Activated T-cell treated with anti-CD3 and anti-CD28 coated beads for 1 hour (primary cell): ENCODE measurements at regions not wholly inside any gene's neighbourhood (a gene's known extent, or its start where the extent isn't known, plus 50 kb on each side); places are given as distances from the start of the nearest gene placed in this dataset.

ENCODE experiments used
- DNase-seq: peaks from one replicate; pipeline ENCODE4 v3.0.0-alpha.2; 2020; ENCODE audit warnings: low read depth

DNA sequence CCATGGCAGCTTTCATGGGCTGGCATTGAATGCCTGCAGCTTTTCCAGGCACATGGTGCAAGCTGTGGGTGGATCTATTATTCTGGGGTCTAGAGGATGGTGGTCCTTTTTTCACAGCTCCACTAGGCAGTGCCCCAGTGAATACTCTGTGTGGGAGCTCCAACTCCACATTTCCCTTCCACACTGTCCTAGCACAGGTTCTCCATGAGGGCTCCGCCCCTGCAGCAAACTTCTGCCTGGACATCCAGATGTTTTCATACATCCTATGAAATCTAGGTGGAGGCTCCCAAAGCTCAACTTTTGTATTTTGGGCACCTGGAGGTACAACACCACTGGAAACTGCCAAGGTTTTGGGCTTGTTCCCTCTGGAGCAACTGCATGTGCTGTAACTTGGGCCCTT, 450.6 kb downstream of the LMO7 start:
- DNase-seq = no peak

DNA sequence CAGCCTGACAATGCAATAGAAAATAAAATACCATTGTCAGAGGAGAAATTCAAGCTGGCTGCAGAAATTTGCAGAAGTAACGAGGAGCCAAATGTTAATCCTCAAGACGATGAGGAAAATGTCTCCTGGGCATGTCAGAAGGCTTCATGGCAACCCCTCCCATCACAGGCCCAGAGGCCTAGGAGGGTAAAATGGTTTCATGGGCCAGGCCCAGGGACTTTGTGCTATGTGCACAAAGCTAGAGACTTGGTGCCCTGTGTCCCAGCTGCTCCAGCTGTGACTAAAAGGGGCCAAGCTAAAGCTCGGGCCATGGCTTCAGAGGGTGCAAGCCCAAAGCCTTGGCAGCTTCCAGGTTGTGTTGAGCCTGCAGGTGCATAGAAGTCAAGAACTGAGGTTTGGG, 431.7 kb downstream of the LMO7 start:
- DNase-seq = no peak

DNA sequence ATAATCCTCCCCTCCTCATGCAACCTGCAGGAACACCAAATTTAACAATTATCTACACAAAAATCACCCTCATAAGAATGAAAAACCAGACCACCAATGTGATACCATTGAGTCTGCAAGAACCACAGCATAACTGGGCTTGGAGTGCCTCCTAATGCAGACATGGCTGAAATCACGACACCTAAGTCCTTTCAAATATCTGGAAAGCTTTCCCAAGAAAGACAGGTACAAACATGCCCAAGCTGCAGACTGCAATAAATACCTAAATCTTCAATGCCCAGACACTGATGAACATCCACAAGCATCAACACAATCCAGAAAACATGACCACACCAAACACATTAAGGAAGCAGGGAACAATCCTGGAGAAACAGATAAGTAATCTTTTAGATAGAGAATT, 417.1 kb downstream of the LMO7 start:
- no peak for DNase-seq

DNA sequence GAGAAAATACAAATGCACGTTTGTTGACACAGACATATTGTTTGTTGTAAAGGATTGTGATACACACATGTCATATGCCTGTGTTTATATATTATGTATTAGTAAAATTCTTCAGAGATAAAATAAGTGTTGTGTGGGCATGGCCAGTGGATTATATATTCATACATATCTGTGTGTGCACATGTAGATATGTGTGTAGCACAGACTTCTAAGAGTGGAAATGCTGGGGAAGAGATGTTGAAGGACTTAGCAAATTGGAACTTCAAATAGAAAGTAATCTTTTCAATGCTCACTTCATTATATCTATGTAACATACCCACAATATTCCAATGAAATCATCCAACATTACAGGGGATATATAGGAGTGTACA, 413.2 kb downstream of the LMO7 start:
- DNase-seq = no peak

DNA sequence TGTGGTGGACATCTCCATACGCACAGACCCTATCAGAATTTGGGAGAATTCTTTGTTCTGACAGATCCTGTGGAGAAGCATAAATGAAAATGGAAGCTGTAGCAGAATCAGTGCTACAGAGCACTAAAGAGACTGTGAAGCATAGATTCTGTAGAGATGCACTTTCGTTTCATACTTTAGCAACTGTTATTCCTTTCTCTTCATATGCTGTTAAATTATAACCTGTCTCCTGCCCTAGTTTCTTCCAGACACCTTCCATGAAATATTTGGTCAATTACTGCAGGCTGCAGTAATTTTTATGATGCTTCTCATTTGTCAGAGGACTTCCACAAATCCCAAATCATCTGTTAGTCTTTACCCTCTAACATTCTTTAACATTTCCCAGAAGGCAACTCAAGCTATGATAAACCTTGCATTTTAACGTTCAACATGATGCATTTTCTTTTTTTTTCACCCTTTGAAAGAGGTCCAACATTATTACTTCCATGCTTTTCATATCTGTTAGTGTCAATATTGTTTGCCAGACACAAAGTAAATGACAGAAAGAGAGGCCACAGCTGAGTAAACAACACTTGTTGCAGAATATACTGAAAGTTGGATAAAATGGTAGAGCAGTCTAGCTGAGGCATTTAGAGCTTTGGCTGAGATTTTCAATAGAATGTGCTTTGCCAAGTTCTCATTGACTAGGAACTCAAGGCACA, 412.7 kb downstream of the LMO7 start:
- no peak for DNase-seq

DNA sequence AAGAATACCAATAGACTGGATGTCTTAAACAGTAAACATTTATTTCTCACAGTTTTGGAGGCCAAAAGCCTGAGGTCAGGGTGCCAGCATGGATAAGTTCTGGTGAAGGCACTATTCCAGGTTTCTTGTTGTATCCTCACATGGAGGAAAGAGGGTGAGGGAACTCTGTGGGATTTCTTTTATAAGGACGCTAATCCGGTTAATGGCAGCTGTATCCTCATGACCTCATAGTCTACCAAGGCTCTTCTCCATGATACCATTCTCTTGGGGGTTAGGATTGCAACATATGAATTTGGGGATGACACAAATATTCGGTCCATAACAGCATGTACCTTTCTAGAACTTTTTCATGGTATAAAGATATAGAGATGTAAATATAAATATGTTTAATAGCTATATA, 412.0 kb downstream of the LMO7 start:
- no peak for DNase-seq

DNA sequence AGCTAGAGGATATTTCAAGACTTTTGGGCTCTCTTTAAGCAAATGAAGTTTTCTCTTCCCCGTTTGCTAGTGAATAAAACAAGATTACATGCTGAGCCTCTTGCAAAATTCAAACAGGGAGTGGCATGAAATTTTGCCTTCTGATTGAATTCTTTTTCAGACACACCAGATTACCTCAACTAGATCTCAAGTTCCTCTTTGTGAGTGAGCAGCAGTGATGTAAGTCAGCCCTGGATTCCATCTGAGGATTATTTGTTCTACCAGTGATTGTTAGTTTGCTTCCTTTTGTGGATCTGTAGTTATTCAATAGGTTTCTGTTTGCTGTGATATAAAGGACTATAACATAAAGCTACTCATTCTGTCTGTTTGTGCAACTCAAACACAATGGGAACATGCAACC, 407.7 kb downstream of the LMO7 start:
- DNase-seq = no peak

DNA sequence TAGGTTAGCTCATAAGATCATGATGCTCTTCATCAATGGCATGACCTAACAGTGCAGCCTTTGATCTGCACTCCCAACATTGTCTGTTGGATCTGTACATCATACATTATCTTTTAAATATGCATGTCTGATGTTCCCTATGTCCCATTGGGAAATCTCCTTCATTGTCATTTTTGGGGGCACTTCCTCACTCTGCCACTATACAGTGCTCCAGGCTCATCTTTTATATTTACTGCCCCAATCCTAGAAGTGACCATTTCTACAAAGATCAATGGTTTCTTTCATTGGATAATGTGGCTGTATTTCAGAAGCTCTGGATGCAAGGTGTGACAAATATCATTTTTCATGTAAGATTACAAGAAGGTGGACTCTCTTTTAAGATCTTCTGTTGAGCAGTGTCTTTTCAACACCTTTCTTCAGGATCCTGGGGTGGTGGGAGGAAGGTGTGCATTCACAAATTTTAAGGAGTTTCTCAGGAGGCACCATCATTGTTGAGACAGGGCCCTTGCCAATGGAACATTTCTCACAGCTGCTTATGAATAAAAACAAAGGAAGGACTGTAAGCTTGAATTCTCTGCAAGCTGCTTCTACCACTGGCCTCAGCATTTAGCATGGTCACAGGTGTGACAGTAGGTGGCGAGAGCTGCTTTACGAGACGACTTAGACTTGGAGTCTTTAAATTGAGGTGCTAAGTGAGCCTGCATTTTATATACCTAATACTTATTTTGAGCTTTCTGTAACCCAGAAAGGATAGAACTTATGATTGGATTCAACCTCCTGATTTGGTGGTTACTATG, 403.0 kb downstream of the LMO7 start:
- no peak for DNase-seq

DNA sequence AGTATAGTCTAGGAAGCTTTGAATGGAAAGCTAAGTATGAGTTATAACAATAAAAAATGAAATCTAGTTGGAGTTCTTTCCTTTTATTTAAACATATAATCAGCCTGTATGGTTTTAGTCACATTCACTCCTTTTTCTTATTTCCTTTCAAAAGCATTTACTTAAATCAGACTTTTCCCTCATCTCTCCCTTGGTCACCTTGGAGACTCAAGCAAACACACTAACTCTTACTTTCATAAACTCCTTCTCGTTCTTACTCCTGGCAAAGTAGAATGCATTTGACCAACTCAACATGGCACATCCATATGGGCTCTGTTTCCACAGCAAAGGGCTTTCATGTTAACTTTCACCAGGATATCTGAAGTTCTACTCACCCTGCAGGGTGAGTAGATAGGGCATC, 400.0 kb downstream of the LMO7 start:
- DNase-seq = no peak

DNA sequence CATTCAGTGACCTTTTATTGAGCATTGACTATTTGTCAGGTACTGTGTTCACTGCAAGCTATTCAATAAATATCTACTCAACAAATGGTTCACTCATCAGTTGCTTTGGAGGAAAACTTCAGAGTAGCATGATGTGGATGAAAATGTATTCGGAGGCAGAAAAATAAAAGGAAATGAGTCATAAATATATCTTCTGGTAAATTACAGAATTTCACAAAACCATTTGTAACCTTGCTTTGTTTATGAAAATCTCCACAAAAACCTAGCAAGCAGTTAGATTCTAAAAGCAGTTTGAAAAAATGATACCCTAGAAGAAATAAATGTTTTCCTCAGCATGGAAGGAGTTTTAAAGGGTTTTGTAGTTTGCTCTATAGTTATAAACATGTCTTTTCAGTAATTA, 399.6 kb downstream of the LMO7 start:
- DNase-seq = no peak

DNA sequence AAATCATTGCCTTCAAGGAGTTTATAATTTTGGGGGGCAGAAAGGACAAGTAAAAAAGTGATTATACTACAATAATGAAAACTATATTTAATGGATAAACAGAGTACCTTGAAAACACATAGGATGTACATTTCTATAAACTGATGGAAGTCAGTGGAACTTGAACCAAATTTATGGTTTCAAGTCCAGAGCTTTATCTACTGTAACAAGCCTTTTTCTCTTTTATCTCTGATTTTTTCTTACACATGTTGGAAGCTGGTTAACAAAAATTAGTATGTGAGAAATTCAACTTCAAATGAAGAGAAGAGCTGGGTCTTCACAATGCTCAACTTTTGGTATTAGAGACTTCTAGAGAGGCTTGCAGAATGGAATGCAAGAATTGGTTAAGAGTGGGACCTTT, 393.6 kb downstream of the LMO7 start:
- no peak for DNase-seq

DNA sequence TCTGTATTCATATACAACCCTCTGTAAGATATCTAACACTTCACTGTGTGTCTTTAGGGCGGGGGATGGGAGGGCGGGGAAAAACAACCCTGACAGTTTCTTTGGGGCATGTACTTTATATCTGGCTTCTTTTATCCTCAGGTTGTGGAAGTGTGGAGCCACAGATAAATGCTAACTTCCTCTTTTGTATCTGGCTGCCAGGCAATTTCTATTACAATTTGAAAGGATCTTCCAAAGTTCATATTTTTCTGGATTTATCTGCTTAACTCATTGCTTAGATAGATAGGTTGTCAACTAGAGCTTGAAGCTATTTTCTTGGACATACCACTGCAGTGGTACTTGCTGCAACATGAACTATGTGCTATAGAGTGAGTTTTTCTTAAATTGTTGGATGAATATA, 393.0 kb downstream of the LMO7 start:
- no peak for DNase-seq

DNA sequence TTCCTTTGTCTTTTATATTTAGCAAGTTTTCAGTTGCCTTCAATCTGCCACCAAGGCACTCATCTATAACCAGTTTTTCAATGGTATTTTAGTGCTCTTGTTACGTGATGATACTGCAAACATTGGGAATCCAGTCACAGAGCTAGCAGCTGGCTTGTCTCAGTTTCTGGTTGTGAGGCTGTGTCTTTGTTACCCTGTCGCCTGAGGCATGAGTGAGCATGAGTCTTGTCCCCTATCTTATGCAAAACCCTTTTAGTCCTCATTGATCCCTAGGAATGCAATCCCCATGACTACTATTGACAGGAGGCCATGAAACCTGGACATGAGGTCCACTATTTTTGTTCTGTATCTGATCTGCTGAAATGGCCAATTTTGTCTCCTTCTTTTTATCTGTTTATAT, 391.0 kb downstream of the LMO7 start:
- DNase-seq = no peak

DNA sequence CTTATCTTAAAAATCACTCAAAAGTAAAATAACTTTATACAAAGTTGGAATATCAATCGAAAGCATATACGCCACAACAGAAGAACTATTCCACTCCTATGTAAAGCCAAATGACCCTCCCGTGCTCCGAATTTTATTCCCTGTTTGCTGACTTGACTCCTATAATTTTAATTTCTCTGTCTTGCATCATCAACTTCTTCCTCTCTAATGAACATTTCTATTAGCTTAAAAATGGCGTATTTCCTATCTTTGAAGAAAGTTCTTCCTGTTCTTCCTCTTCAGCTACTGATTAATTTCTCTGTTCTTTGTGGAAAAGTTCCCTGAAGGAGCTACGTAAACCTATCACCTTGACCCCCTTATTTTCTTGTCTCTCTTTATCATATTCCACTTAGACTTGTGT, 389.3 kb downstream of the LMO7 start:
- no peak for DNase-seq

DNA sequence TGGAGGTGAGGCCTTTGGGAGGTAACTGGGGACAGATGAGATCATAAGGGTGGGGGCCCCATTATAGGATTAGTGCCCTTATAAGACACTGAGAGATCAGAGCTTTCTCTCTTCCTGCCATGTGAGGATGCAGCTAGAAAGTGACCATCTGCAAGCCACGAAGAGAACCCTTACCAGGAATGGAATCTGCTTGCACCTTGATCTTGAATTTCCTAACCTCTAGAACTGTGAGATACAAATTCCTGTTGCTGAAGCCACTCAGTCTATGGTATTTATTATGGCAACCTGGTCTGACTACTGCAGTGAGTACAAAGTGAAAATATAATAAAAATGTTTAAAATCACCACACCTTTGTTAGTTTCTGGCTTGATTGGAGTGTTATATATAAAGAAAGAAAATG, 388.0 kb downstream of the LMO7 start:
- no peak for DNase-seq

DNA sequence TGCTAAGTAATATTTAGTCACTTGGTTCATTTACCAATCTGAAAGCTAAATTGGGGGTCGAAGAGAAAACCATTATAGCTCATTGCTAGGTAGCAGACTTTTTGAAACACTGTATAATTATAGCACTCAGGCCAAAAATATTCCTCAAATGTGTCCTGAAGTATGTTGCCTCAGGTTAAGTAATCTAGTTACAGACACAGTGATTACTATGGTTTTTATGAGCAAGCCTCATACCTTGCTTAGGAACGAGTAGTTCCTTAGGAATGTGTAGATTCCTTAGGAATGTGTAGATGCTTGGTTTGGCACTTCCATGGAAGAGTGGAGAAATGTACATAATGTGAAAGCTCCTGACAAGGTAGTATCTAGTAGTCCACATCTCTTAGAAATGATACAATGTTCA, 387.5 kb downstream of the LMO7 start:
- DNase-seq = no peak

DNA sequence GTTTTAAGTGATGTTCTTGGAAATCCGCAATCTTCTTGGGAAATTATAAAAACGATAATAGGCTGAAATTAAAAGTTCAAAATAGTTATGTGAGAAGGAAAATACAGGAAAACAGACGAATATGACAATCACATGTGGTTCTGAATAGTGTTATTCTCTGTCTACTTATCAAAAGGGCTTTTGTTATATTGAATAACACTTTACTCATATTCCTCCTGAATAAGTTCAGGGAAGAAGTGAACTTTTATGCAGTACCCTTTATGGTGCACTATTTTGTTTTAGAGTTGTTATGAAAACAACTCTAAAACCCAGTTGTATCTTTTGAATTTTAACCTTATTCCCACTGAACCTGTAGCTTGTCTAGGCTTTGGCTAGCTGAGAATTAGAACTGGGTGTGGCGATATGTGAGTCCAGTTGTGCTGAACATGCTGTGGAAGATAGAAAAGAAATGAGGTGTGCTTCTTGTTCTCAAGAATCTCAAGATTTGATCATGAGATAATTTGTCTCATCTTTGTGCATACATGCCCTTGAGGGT, 384.4 kb downstream of the LMO7 start:
- no peak for DNase-seq

DNA sequence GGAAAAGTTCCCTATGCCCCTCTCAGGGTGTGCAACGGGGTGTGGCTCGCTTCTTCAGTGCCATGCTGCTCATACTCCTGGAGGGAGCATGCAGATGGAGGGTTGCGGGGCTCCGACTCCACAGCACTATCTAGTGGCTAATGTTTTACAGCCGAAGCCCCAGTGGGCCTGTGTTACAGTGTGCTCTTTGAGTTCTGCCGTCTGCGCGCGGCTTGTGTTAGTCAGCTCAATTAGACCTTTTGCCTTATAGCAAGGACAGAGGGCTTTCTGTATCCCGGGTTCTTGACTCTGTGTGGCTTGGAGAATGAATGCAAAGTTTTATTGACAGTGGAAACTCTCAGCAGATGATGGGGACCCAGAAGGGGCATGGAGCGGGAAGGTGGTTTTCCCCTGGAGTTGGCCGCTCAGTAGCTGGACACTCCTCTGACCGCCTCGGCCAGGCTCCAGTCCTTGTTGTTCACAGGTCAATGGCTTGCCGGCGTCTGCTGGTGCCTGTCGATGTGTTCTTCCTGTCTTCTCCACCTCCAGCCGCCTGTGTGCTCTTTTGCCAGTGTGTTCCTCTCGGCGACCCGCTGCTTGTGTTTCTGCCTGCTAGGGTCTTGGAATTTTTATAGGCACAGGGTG, 383.4 kb downstream of the LMO7 start:
- DNase-seq = no peak

DNA sequence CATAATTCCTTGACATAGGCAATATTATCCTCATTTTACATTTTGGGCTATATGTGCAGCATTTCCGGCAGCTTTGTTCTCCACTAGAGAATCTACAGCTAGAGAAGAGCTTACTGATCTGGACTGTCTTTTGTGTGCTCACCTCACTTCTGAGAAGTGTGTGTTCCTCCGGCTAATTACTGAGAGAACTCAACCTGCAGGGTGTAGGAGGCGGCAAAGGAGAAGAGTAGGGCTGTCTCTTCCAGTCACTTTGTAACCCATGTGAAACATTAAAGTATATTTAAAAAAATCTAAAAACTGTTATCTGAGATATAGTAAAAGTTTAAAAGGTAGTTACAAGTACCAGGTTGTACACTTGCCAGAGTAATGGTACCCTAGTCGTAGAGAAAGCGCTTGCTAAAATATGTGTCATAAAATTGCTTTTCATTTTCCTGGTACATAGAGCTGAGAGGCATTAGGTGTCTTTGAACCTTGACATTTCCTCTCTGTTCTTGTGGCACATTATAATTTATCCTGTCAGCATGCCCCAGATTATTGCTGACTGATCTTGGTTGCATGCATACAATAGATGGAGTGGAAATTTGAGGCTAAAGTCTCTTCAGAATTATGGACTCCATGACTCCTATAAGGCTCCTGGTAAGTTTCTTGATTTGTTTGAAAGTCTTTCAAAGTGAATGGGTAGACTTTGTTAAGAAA, 381.9 kb downstream of the LMO7 start:
- no peak for DNase-seq

DNA sequence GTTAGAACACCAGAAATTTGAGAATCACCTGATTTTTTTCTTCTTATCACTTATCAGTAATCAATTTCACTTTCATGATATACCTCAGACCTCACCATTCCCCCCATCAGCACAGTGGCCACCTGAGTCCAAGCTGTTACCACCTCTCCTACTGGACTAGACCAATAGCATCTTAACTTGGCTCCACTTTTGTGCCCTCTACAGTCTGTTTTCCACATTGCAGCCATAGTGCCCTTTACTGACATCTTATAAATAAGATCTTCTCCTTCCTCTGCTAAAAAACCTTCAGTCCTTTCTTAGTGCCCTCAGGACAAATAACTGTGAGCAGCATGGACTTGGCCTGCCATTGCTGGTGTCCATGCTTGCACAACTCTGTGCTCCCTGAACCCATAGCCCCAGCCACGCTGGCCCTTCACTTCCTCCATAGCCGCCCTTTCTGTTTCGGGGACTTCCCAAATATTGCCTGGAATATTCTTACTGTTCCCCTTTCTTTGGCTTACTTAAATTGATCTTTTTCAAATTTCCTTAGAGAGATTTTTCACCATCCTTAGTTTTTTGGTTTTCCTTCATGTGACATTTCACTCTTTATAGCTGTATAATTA, 380.8 kb downstream of the LMO7 start:
- DNase-seq = no peak

DNA sequence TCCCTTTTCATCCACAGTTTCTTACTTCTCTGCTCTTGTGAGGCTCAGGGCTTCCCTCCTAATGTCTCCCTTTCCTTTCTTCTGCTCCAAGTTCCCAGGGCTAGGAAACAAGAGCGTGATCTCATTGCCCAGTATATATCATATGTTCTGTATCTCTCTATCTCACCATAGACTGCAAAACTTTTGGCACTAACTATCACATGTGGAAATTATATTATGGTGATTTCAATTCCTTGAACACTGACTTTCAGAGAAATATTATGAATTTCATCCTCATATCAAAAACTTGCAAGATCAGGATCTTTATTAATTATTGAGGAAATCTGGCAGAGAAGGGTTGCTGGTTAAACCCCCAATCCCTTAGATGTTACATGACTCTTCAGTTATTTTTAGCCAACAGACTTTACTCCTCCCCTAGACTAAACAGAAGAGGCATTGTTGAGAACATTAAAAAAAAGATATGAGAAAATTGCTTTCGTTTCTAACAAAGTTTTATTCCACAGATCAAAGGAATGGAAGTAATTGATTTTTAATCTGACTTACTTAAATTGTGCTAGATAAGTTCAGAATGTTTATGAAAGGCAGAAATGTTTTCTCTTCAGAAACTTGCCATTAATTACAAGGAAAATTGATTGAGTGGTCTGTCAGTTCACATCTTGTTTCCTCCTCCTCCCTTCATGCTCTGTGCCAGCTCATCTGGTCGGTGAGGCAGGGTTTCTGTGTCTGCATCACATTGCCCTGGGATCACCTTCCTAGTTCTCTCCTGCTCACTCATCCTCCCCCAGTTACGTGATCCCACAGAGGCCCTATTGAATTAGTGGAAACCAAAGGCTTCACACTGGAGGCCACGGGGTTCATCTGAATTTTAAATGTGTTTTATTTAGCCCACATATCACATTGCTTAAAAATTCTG, 378.5 kb downstream of the LMO7 start:
- DNase-seq = no peak
